ENCODE measurements at regions not wholly inside any gene's neighbourhood (a gene's known extent, or its start where the extent isn't known, plus 50 kb on each side); places are given as distances from the start of the nearest gene placed in this dataset.

GRCh38 chr12:68453278-68453677 is 121.1 kb upstream of the MDM1 start:
- H3K36me3 ChIP-seq = no peaks in the 10 kb centered on the region
- no peak overlapping the region for H3K4me3 ChIP-seq
- WGBS, 5 donors = 67 to 89% (median 79%) methylated on average over 3 of the region's 3 CpGs
- DNase-seq = no peak
- peak overlapping the region in 2 of 8 donors; percentile 12 to 81 for H3K27ac ChIP-seq
- H3K4me1 ChIP-seq = peaks cover 27 to 80% (median 72%) of the 10 kb centered on the region in 6 donors
- no peaks in the 10 kb centered on the region for H3K27me3 ChIP-seq (replicated peaks in 1 of 7)
- H3K9me3 ChIP-seq = no peaks in the 10 kb centered on the region
- intact Hi-C loops (cut with DNase I; ENCODE audit: low total_unique reads) = no loop called here
- TF ChIP-seq CTCF (IDR thresholded peaks at IDR 0.05 in 8 of 11, conservative IDR thresholded peaks at IDR 0.05 in 3 of 11) (no peak), POLR2AphosphoS5 (IDR thresholded peaks at IDR 0.05) (no peak), POLR2A (IDR thresholded peaks at IDR 0.05) (no peak)

GRCh38 chr12:68453876-68454275 is 121.7 kb upstream of the MDM1 start:
- Histone ChIP-seq H3K27me3 (replicated peaks in 1 of 7) (no peaks in the 10 kb centered on the region), H3K36me3 (no peaks in the 10 kb centered on the region), H3K4me3 (no peak overlapping the region), H3K9me3 (no peaks in the 10 kb centered on the region), H3K4me1 (peaks cover 27 to 74% (median 66%) of the 10 kb centered on the region in 6 donors), H3K27ac (no peak overlapping the region)
- TF ChIP-seq POLR2AphosphoS5 (IDR thresholded peaks at IDR 0.05) (no peak), POLR2A (IDR thresholded peaks at IDR 0.05) (no peak), CTCF (IDR thresholded peaks at IDR 0.05 in 8 of 11, conservative IDR thresholded peaks at IDR 0.05 in 3 of 11) (no peak)
- intact Hi-C loops (cut with DNase I; ENCODE audit: low total_unique reads) = no loop called here
- WGBS, 5 donors = 87 to 92% (median 90%) methylated on average over 5 of the region's 5 CpGs
- no peak for DNase-seq

DNA sequence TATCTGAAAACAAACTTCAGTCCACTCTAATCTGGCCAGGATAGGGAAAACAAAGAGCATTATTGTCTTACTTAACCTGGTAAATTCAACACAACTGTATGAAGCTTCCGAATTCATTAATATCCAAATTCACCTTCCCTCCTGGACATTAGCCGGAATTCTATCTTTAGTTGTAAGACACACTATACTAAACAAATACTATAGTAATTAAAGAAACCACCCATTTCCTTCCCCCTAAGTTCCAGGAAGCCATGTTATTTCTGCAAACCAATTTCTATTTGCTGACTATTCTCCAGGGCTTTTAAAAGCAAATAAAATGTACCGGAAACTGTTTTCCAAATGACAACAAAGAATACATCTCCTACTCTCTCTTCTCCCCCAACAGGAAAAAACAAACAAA is 122.7 kb upstream of the MDM1 start:
- Histone ChIP-seq H3K9me3 (no peaks in the 10 kb centered on the region), H3K27ac (peak overlapping the region in 5 of 8 donors; percentile 44 to 74 (median 55)), H3K27me3 (replicated peaks in 1 of 7) (no peaks in the 10 kb centered on the region), H3K36me3 (no peaks in the 10 kb centered on the region), H3K4me1 (peaks cover 27 to 66% (median 58%) of the 10 kb centered on the region in 6 donors), H3K4me3 (no peak overlapping the region)
- DNase-seq = no peak
- TF ChIP-seq CTCF (IDR thresholded peaks at IDR 0.05 in 8 of 11, conservative IDR thresholded peaks at IDR 0.05 in 3 of 11) (no peak), POLR2AphosphoS5 (IDR thresholded peaks at IDR 0.05) (no peak), POLR2A (IDR thresholded peaks at IDR 0.05) (no peak)
- intact Hi-C loops (cut with DNase I; ENCODE audit: low total_unique reads) = no loop called here
- WGBS, 5 donors = 25 to 47% (median 42%) methylated on average over 3 of the region's 3 CpGs

- peak; percentile 79 for DNase-seq
- Histone ChIP-seq H3K4me1 (peaks cover 23 to 59% (median 52%) of the 10 kb centered on the region in 6 donors), H3K27me3 (replicated peaks in 1 of 7) (no peaks in the 10 kb centered on the region), H3K27ac (peak overlapping the region in 6 of 8 donors; percentile 3 to 74 (median 53)), H3K9me3 (no peaks in the 10 kb centered on the region), H3K4me3 (no peak overlapping the region), H3K36me3 (no peaks in the 10 kb centered on the region)
- WGBS, 5 donors = 8 to 33% (median 19%) methylated on average over 2 of the region's 2 CpGs
- intact Hi-C loops (cut with DNase I; ENCODE audit: low total_unique reads) = no loop called here
- no peak for TF ChIP-seq CTCF (IDR thresholded peaks at IDR 0.05 in 8 of 11, conservative IDR thresholded peaks at IDR 0.05 in 3 of 11)
- peak in 1 of 3 donors; percentile 15 for TF ChIP-seq POLR2AphosphoS5 (IDR thresholded peaks at IDR 0.05)
Observed at GRCh38 chr12:68455691-68456345, 123.7 kb upstream of the MDM1 start.
